Gastroesophageal sphincter (tissue), 3 donors: ENCODE measurements at regions not wholly inside any gene's neighbourhood (a gene's known extent, or its start where the extent isn't known, plus 50 kb on each side); places are given as distances from the start of the nearest gene placed in this dataset.

ENCODE experiments used
- CTCF ChIP-seq, 4 experiments: fragments of 200-600 bp in 2 of 4; fragments of 450-650 bp in 2 of 4; sonication (generic) in 1 of 4; IDR thresholded peaks; one replicate each; pipeline ENCODE4 v1.5.1; 2017 to 2019; ENCODE audit warnings: antibody characterized with exemption in 4 of 4, mild to moderate bottlenecking in 2 of 4, moderate library complexity in 2 of 4
- POLR2AphosphoS5 ChIP-seq: sonication (generic); formaldehyde crosslinking; IDR thresholded peaks from one replicate; pipeline ENCODE4 v1.6.1; 2017; ENCODE audit warnings: antibody characterized with exemption

- TF ChIP-seq CTCF (IDR thresholded peaks at IDR 0.05) = no peak
- no peak for TF ChIP-seq POLR2AphosphoS5
Measured at GRCh38 chr10:126783806-126784557, 113.5 kb upstream of the C10orf90 start.
